ENCODE measurements at regions not wholly inside any gene's neighbourhood (a gene's known extent, or its start where the extent isn't known, plus 50 kb on each side); places are given as distances from the start of the nearest gene placed in this dataset.

GRCh38 chr1:191977874-191978506 lies 180.3 kb upstream of the RGS18 start:
- TF ChIP-seq EZH2 (IDR thresholded peaks at IDR 0.05; ENCODE audit: low read length) = no peak
- no peak for TF ChIP-seq CTCF (optimal IDR thresholded peaks at IDR 0.05 in 1 of 3, IDR thresholded peaks at IDR 0.05 in 1 of 3, conservative IDR thresholded peaks at IDR 0.05 in 1 of 3; ENCODE audit: extremely low read depth in 1 of 3, insufficient read depth in 2 of 3, low read length in 3 of 3)
- no peak for DNase-seq (ENCODE audit: low read depth, low spot score)
- no peak for FAIRE-seq

GRCh38 chr1:191984856-191985255 lies 173.4 kb upstream of the RGS18 start:
- DNase-seq (ENCODE audit: low read depth, low spot score) = no peak
- dilution Hi-C loops (cut with MboI; ENCODE audit: extremely low pct_ligation_motif_present, low sequenced_read_pairs) = no loop called here
- no peaks in the 10 kb centered on the region for H3K9me1 ChIP-seq (ENCODE audit: control insufficient read depth, extremely low read depth, insufficient read depth, low read length)
- no peak for FAIRE-seq
- no peak overlapping the region for H2AFZ ChIP-seq (ENCODE audit: control insufficient read depth, low read length)
- no peaks in the 10 kb centered on the region for H3K4me1 ChIP-seq (ENCODE audit: control insufficient read depth, extremely low read depth, insufficient read depth, low read length)
- no peak overlapping the region for H3K4me2 ChIP-seq (ENCODE audit: control insufficient read depth, extremely low read depth, insufficient read depth, low read depth, low read length)
- H4K20me1 ChIP-seq (ENCODE audit: control insufficient read depth, extremely low read depth, insufficient read depth, low read length) = no peaks in the 10 kb centered on the region
- H3K9me3 ChIP-seq (ENCODE audit: control insufficient read depth, low read depth, low read length) = no peaks in the 10 kb centered on the region
- no peak overlapping the region for H3K9ac ChIP-seq (ENCODE audit: control insufficient read depth, extremely low read depth, insufficient read depth, low read length)
- TF ChIP-seq EZH2 (IDR thresholded peaks at IDR 0.05; ENCODE audit: low read length) (no peak), CTCF (optimal IDR thresholded peaks at IDR 0.05 in 1 of 3, IDR thresholded peaks at IDR 0.05 in 1 of 3, conservative IDR thresholded peaks at IDR 0.05 in 1 of 3; ENCODE audit: extremely low read depth in 1 of 3, insufficient read depth in 2 of 3, low read length in 3 of 3) (no peak)
- no peak overlapping the region for H3K27ac ChIP-seq (ENCODE audit: control insufficient read depth, insufficient read depth, low read length)
- H3K27me3 ChIP-seq (ENCODE audit: control insufficient read depth, extremely low read depth, insufficient read depth, low read length) = no peaks in the 10 kb centered on the region
- H3K4me3 ChIP-seq (ENCODE audit: control insufficient read depth in 2 of 3, extremely low read depth in 1 of 3, insufficient read depth in 2 of 3, low read depth in 1 of 3, low read length in 3 of 3) = no peak overlapping the region
- H3K79me2 ChIP-seq (ENCODE audit: control insufficient read depth, insufficient read depth, low read length) = no peaks in the 10 kb centered on the region
- no peaks in the 10 kb centered on the region for H3K36me3 ChIP-seq (ENCODE audit: control insufficient read depth in 2 of 2, extremely low read depth in 1 of 2, insufficient read depth in 2 of 2, low read length in 2 of 2)

More at GRCh38 chr1:191977874-191978506, 180.3 kb upstream of the RGS18 start:
- Histone ChIP-seq H3K79me2 (ENCODE audit: control insufficient read depth, insufficient read depth, low read length) (no peaks in the 10 kb centered on the region), H4K20me1 (ENCODE audit: control insufficient read depth, extremely low read depth, insufficient read depth, low read length) (no peaks in the 10 kb centered on the region), H2AFZ (ENCODE audit: control insufficient read depth, low read length) (no peak overlapping the region), H3K27me3 (ENCODE audit: control insufficient read depth, extremely low read depth, insufficient read depth, low read length) (no peaks in the 10 kb centered on the region), H3K36me3 (ENCODE audit: control insufficient read depth in 2 of 2, extremely low read depth in 1 of 2, insufficient read depth in 2 of 2, low read length in 2 of 2) (no peaks in the 10 kb centered on the region), H3K27ac (ENCODE audit: control insufficient read depth, insufficient read depth, low read length) (no peak overlapping the region), H3K9ac (ENCODE audit: control insufficient read depth, extremely low read depth, insufficient read depth, low read length) (no peak overlapping the region), H3K4me2 (ENCODE audit: control insufficient read depth, extremely low read depth, insufficient read depth, low read depth, low read length) (no peak overlapping the region), H3K4me3 (ENCODE audit: control insufficient read depth in 2 of 3, extremely low read depth in 1 of 3, insufficient read depth in 2 of 3, low read depth in 1 of 3, low read length in 3 of 3) (no peak overlapping the region), H3K9me3 (ENCODE audit: control insufficient read depth, low read depth, low read length) (no peaks in the 10 kb centered on the region), H3K4me1 (ENCODE audit: control insufficient read depth, extremely low read depth, insufficient read depth, low read length) (no peaks in the 10 kb centered on the region), H3K9me1 (ENCODE audit: control insufficient read depth, extremely low read depth, insufficient read depth, low read length) (no peaks in the 10 kb centered on the region)
- dilution Hi-C loops (cut with MboI; ENCODE audit: extremely low pct_ligation_motif_present, low sequenced_read_pairs) = no loop called here

Measured in keratinocyte (primary cell).